Non-pigmented ciliary epithelial cell (primary cell): ENCODE measurements at regions not wholly inside any gene's neighbourhood (a gene's known extent, or its start where the extent isn't known, plus 50 kb on each side); places are given as distances from the start of the nearest gene placed in this dataset.

Experiments used
- DNase-seq: peaks from one replicate; pipeline ENCODE4 v3.0.0-alpha.2; 2010; ENCODE audit warnings: low read depth

- no peak for DNase-seq
These were observed 618.9 kb upstream of the IGFBP3 start for GRCh38 chr7:46539892-46540483.

- no peak for DNase-seq
These were observed 616.3 kb upstream of the IGFBP3 start for GRCh38 chr7:46537191-46537905.

GRCh38 chr7:46534664-46535588 is 613.9 kb upstream of the IGFBP3 start:
- peak; percentile 78 for DNase-seq

GRCh38 chr7:46533946-46534345 is 612.9 kb upstream of the IGFBP3 start:
- no peak for DNase-seq

GRCh38 chr7:46532571-46532970 is 611.5 kb upstream of the IGFBP3 start:
- no peak for DNase-seq

- DNase-seq: no peak
These were observed 609.1 kb upstream of the IGFBP3 start for GRCh38 chr7:46530081-46530750.

GRCh38 chr7:46527360-46527759 is 606.3 kb upstream of the IGFBP3 start:
- DNase-seq: no peak

GRCh38 chr7:46525876-46526275 is 604.8 kb upstream of the IGFBP3 start:
- peak; percentile 19 for DNase-seq

GRCh38 chr7:46524350-46524749 is 603.3 kb upstream of the IGFBP3 start:
- DNase-seq: no peak

- no peak for DNase-seq
These were observed 601.4 kb upstream of the IGFBP3 start for GRCh38 chr7:46522354-46522906.

GRCh38 chr7:46518713-46519112 is 597.6 kb upstream of the IGFBP3 start:
- DNase-seq: no peak

GRCh38 chr7:46515844-46516590 is 594.9 kb upstream of the IGFBP3 start:
- DNase-seq: peak; percentile 19

- DNase-seq: no peak
These were observed 592.4 kb upstream of the IGFBP3 start for GRCh38 chr7:46513447-46513848.

- no peak for DNase-seq
These were observed 591.9 kb upstream of the IGFBP3 start for GRCh38 chr7:46512891-46513413.

- no peak for DNase-seq
These were observed 590.6 kb upstream of the IGFBP3 start for GRCh38 chr7:46511442-46512215.

GRCh38 chr7:46508583-46508982 is 587.5 kb upstream of the IGFBP3 start:
- no peak for DNase-seq

GRCh38 chr7:46507560-46507959 is 586.5 kb upstream of the IGFBP3 start:
- DNase-seq: no peak

GRCh38 chr7:46494441-46494840 is 573.4 kb upstream of the IGFBP3 start:
- DNase-seq: no peak

GRCh38 chr7:46494028-46494427 is 573.0 kb upstream of the IGFBP3 start:
- DNase-seq: no peak

GRCh38 chr7:46493196-46493595 is 572.1 kb upstream of the IGFBP3 start:
- no peak for DNase-seq
